ENCODE measurements at regions not wholly inside any gene's neighbourhood (a gene's known extent, or its start where the extent isn't known, plus 50 kb on each side); places are given as distances from the start of the nearest gene placed in this dataset.

GRCh38 chr4:171718665-171719064 is 94.5 kb upstream of the GALNTL6 start:
- 97% methylated on average over 2 of the region's 2 CpGs; no CpG with 5 or more reads in 1 of the 2 experiments for WGBS, 2 experiments (ENCODE audit: extremely low coverage in 1 of 2, insufficient coverage in 1 of 2, insufficient read length in 1 of 2, insufficient replicate concordance in 2 of 2, low coverage in 1 of 2, low lambda C conversion rate in 2 of 2, missing lambda C conversion rate in 1 of 2)
- Histone ChIP-seq H3K23me2 (ENCODE audit: low read depth, low read length) (no peaks in the 10 kb centered on the region), H3K4me2 (ENCODE audit: insufficient read depth in 1 of 2, low read depth in 2 of 2, low read length in 2 of 2) (no peak overlapping the region), H3K36me3 (ENCODE audit: control insufficient read depth in 2 of 4, insufficient read depth in 4 of 4, low read length in 3 of 4) (no peaks in the 10 kb centered on the region), H3K79me1 (ENCODE audit: low read depth, low read length) (no peaks in the 10 kb centered on the region), H2BK120ac (replicated peaks; ENCODE audit: low read depth, low read length) (no peak overlapping the region), H4K5ac (ENCODE audit: insufficient read length, low read depth, low read length) (no peak overlapping the region), H2AFZ (ENCODE audit: low read length) (no peak overlapping the region), H4K8ac (ENCODE audit: extremely low read depth, insufficient read depth, low read length) (no peak overlapping the region; the same call in 1 of the 2 replicates), H3K56ac (replicated peaks; ENCODE audit: insufficient read length, low read depth, low read length) (no peak overlapping the region), H3K14ac (ENCODE audit: insufficient read length) (no peak overlapping the region), H3K79me2 (ENCODE audit: control insufficient read depth in 1 of 2, insufficient read depth in 2 of 2, low read length in 2 of 2) (no peaks in the 10 kb centered on the region), H3K4me3 (ENCODE audit: extremely low read depth in 1 of 4, insufficient read depth in 2 of 4, low read depth in 3 of 4, low read length in 4 of 4) (no peak overlapping the region), H3K27ac (ENCODE audit: low read depth, low read length) (no peak overlapping the region), H3K4ac (replicated peaks; ENCODE audit: insufficient read length, low read depth, low read length) (no peak overlapping the region), H4K91ac (replicated peaks; ENCODE audit: insufficient read length, low read length) (no peak overlapping the region), H3K9me3 (ENCODE audit: insufficient read depth in 2 of 2, low read depth in 1 of 2, low read length in 1 of 2) (no peaks in the 10 kb centered on the region), H2BK20ac (ENCODE audit: low read length) (no peak overlapping the region), H2BK15ac (ENCODE audit: low read length) (no peak overlapping the region), H3K18ac (ENCODE audit: extremely low read depth, low read length) (no peak overlapping the region), H3K23ac (ENCODE audit: insufficient read length) (no peak overlapping the region), H2AK5ac (ENCODE audit: low read depth, low read length) (no peak overlapping the region), H4K20me1 (replicated peaks in 1 of 2; ENCODE audit: control insufficient read depth in 1 of 2, insufficient read depth in 2 of 2, low read length in 2 of 2) (no peaks in the 10 kb centered on the region), H2BK5ac (ENCODE audit: low read depth, low read length) (no peak overlapping the region), H3K4me1 (replicated peaks in 1 of 4; ENCODE audit: control insufficient read depth in 3 of 4, insufficient read depth in 4 of 4, low read length in 3 of 4) (no peaks in the 10 kb centered on the region), H3K9ac (replicated peaks in 1 of 4; ENCODE audit: extremely low read depth in 1 of 4, low read depth in 3 of 4, low read length in 3 of 4) (no peak overlapping the region), H2BK12ac (ENCODE audit: low read depth, low read length) (no peak overlapping the region), H3K27me3 (replicated peaks in 1 of 4; ENCODE audit: control insufficient read depth in 3 of 4, extremely low read depth in 1 of 4, insufficient read depth in 3 of 4, low read length in 3 of 4) (no peaks in the 10 kb centered on the region)
- FAIRE-seq (no peak), DNase-seq (ENCODE audit: low read depth in 1 of 2, low spot score in 2 of 2) (no peak)
- CTCF ChIA-PET (ENCODE audit: partially characterized antibody), result interaction anchor here (0.9 to 1.5 kb wide), 2 partner anchors 9 to 72 kb away, joined by 3 to 4 read pairs; no protein-coding TSS in a partner anchor
- POLR2A ChIA-PET (ENCODE audit: partially characterized antibody), result no interaction called here
- TF ChIP-seq E2F6 (IDR thresholded peaks at IDR 0.05), result no peak
- no peak for TF ChIP-seq SP1 (IDR thresholded peaks at IDR 0.05; ENCODE audit: low read depth, low read length)
- TF ChIP-seq MAFK (IDR thresholded peaks at IDR 0.05; ENCODE audit: low read depth, low read length), result no peak
- no peak for TF ChIP-seq RFX5 (IDR thresholded peaks at IDR 0.05; ENCODE audit: borderline replicate concordance, low read depth, low read length)
- TF ChIP-seq CTCF (IDR thresholded peaks at IDR 0.05; ENCODE audit: control extremely low read depth in 1 of 3, insufficient read depth in 1 of 3, low read depth in 1 of 3, low read length in 3 of 3), result no peak
- no peak for TF ChIP-seq TEAD4 (IDR thresholded peaks at IDR 0.05; ENCODE audit: low read depth, low read length)
- TF ChIP-seq POLR2AphosphoS5 (IDR thresholded peaks at IDR 0.05; ENCODE audit: low read depth, low read length), result no peak
- no peak for TF ChIP-seq SAP30 (IDR thresholded peaks at IDR 0.05; ENCODE audit: insufficient read depth, insufficient replicate concordance, low read length)
- TF ChIP-seq RAD21 (IDR thresholded peaks at IDR 0.05 in 1 of 2, conservative IDR thresholded peaks at IDR 0.05 in 1 of 2; ENCODE audit: low read depth in 2 of 2, low read length in 2 of 2), result no peak
- no peak for TF ChIP-seq POU5F1 (IDR thresholded peaks at IDR 0.05; ENCODE audit: low read depth, low read length)
- no peak for TF ChIP-seq EP300 (IDR thresholded peaks at IDR 0.05; ENCODE audit: borderline replicate concordance in 1 of 2, low read depth in 2 of 2, low read length in 2 of 2)
